Stomach (tissue), 4 donors: ENCODE measurements at regions not wholly inside any gene's neighbourhood (a gene's known extent, or its start where the extent isn't known, plus 50 kb on each side); places are given as distances from the start of the nearest gene placed in this dataset.

Experiments
- CTCF ChIP-seq, 7 experiments: fragments of 450-650 bp in 4 of 7; fragments of 200-600 bp in 3 of 7; sonication (generic) in 3 of 7; IDR thresholded peaks; one replicate each; pipeline ENCODE4 v1.5.1; 2016 to 2019; ENCODE audit warnings: antibody characterized with exemption in 7 of 7, control low read depth in 2 of 7, mild to moderate bottlenecking in 1 of 7
- EP300 ChIP-seq: sonication (generic); formaldehyde crosslinking; IDR thresholded peaks from one replicate; pipeline ENCODE4 v1.6.1; 2017; ENCODE audit warnings: antibody characterized with exemption
- POLR2A ChIP-seq, 4 donors: fragments of 450-650 bp; IDR thresholded peaks; one replicate each; pipeline ENCODE4 v1.6.1; 2016; ENCODE audit warnings: antibody characterized with exemption in 4 of 4, control low read depth in 2 of 4, mild to moderate bottlenecking in 1 of 4, moderate library complexity in 1 of 4
- POLR2AphosphoS5 ChIP-seq, 3 donors: sonication (generic); formaldehyde crosslinking; IDR thresholded peaks; one replicate each; pipeline ENCODE4 v1.6.1; 2016; ENCODE audit warnings: antibody characterized with exemption in 3 of 3

- no peak for TF ChIP-seq CTCF (IDR thresholded peaks at IDR 0.05)
- TF ChIP-seq EP300: no peak
- TF ChIP-seq POLR2A (IDR thresholded peaks at IDR 0.05): no peak
- TF ChIP-seq POLR2AphosphoS5 (IDR thresholded peaks at IDR 0.05): no peak
Measured at GRCh38 chr15:77538027-77538451, 94.7 kb downstream of the LINGO1 start.
